ENCODE measurements at regions not wholly inside any gene's neighbourhood (a gene's known extent, or its start where the extent isn't known, plus 50 kb on each side); places are given as distances from the start of the nearest gene placed in this dataset.

DNA sequence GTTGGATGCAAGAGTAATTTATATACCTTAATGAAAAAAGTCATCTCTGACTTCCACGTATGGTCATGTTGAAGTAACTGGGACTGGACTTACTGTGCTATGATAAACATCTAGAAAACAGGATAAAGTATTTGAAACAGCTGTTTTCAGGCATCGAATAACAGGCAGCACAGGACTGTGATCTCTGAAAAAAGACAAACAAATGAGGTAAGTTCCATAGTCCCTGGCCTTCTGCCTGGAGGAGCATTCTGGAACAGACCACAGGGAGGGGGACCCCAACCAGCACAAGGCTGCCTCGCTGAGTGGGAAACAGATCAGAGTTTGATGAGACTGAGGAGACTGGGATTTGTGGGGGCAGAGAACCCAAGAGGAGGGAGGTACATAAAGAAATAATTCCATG, 89.1 kb upstream of the HABP2 start:
- H3K4me1 ChIP-seq (ENCODE audit: control insufficient read depth, insufficient read depth, low read length): no peaks in the 10 kb centered on the region
- no peak overlapping the region for H3K27ac ChIP-seq (ENCODE audit: extremely low read depth, low read depth, low read length)
- TF ChIP-seq, protein P1, sequence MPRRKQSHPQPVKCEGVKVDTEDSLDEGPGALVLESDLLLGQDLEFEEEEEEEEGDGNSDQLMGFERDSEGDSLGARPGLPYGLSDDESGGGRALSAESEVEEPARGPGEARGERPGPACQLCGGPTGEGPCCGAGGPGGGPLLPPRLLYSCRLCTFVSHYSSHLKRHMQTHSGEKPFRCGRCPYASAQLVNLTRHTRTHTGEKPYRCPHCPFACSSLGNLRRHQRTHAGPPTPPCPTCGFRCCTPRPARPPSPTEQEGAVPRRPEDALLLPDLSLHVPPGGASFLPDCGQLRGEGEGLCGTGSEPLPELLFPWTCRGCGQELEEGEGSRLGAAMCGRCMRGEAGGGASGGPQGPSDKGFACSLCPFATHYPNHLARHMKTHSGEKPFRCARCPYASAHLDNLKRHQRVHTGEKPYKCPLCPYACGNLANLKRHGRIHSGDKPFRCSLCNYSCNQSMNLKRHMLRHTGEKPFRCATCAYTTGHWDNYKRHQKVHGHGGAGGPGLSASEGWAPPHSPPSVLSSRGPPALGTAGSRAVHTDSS (tag by site-specific recombination; IDR thresholded peaks at IDR 0.05): no peak
- TF ChIP-seq, protein P2, sequence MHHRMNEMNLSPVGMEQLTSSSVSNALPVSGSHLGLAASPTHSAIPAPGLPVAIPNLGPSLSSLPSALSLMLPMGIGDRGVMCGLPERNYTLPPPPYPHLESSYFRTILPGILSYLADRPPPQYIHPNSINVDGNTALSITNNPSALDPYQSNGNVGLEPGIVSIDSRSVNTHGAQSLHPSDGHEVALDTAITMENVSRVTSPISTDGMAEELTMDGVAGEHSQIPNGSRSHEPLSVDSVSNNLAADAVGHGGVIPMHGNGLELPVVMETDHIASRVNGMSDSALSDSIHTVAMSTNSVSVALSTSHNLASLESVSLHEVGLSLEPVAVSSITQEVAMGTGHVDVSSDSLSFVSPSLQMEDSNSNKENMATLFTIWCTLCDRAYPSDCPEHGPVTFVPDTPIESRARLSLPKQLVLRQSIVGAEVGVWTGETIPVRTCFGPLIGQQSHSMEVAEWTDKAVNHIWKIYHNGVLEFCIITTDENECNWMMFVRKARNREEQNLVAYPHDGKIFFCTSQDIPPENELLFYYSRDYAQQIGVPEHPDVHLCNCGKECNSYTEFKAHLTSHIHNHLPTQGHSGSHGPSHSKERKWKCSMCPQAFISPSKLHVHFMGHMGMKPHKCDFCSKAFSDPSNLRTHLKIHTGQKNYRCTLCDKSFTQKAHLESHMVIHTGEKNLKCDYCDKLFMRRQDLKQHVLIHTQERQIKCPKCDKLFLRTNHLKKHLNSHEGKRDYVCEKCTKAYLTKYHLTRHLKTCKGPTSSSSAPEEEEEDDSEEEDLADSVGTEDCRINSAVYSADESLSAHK (tag by site-specific recombination; IDR thresholded peaks at IDR 0.05): peak; percentile 94
- TF ChIP-seq, protein P3, sequence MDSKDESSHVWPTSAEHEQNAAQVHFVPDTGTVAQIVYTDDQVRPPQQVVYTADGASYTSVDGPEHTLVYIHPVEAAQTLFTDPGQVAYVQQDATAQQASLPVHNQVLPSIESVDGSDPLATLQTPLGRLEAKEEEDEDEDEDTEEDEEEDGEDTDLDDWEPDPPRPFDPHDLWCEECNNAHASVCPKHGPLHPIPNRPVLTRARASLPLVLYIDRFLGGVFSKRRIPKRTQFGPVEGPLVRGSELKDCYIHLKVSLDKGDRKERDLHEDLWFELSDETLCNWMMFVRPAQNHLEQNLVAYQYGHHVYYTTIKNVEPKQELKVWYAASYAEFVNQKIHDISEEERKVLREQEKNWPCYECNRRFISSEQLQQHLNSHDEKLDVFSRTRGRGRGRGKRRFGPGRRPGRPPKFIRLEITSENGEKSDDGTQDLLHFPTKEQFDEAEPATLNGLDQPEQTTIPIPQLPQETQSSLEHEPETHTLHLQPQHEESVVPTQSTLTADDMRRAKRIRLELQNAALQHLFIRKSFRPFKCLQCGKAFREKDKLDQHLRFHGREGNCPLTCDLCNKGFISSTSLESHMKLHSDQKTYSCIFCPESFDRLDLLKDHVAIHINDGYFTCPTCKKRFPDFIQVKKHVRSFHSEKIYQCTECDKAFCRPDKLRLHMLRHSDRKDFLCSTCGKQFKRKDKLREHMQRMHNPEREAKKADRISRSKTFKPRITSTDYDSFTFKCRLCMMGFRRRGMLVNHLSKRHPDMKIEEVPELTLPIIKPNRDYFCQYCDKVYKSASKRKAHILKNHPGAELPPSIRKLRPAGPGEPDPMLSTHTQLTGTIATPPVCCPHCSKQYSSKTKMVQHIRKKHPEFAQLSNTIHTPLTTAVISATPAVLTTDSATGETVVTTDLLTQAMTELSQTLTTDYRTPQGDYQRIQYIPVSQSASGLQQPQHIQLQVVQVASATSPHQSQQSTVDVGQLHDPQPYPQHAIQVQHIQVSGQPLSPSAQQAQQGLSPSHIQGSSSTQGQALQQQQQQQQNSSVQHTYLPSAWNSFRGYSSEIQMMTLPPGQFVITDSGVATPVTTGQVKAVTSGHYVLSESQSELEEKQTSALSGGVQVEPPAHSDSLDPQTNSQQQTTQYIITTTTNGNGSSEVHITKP (tag by site-specific recombination; IDR thresholded peaks at IDR 0.05): peak; percentile 91
- TF ChIP-seq, protein P4, sequence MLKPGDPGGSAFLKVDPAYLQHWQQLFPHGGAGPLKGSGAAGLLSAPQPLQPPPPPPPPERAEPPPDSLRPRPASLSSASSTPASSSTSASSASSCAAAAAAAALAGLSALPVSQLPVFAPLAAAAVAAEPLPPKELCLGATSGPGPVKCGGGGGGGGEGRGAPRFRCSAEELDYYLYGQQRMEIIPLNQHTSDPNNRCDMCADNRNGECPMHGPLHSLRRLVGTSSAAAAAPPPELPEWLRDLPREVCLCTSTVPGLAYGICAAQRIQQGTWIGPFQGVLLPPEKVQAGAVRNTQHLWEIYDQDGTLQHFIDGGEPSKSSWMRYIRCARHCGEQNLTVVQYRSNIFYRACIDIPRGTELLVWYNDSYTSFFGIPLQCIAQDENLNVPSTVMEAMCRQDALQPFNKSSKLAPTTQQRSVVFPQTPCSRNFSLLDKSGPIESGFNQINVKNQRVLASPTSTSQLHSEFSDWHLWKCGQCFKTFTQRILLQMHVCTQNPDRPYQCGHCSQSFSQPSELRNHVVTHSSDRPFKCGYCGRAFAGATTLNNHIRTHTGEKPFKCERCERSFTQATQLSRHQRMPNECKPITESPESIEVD (tag by site-specific recombination; IDR thresholded peaks at IDR 0.05): peak; percentile 67
- no peak overlapping the region for H3K4me3 ChIP-seq (ENCODE audit: low read depth, low read length)
- no peaks in the 10 kb centered on the region for H3K9me3 ChIP-seq (ENCODE audit: control insufficient read depth, insufficient read depth, low read depth, low read length)
- no peaks in the 10 kb centered on the region for H3K36me3 ChIP-seq (ENCODE audit: control insufficient read depth in 2 of 2, insufficient read depth in 1 of 2, low read length in 2 of 2)
- ChIA-PET POLR2A (no interaction called here), CTCF (interaction anchor here (1.5 kb wide), 1 partner anchor 10 kb away, joined by 7 read pairs; no protein-coding TSS in a partner anchor)

DNA sequence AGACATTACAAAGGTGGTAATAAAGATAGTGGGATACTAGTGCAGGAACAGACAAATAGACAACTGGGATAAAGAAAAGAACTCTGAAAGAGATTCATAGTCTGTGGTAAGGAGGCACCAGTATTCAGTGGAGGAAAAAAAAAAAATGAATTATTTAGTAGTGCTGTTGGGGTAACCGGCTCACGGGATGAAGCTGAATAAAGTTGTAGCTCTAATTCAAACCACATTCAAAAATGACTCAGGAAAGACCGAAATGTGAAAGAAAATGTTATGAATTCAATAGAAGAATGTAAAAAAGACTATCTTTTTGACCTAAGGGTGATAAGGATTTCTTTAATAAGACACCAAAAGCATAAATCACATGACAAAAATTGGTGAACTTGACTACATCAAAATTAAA, 83.1 kb upstream of the HABP2 start:
- TF ChIP-seq OVOL3 (tag by site-specific recombination; IDR thresholded peaks at IDR 0.05) (no peak), ZNF514 (tag by site-specific recombination; IDR thresholded peaks at IDR 0.05) (no peak), ZNF626 (tag by site-specific recombination; IDR thresholded peaks at IDR 0.05) (no peak), ZNF426 (tag by site-specific recombination; IDR thresholded peaks at IDR 0.05) (no peak), ZNF658 (tag by site-specific recombination; IDR thresholded peaks at IDR 0.05) (no peak), TCF7L2 (IDR thresholded peaks at IDR 0.05; ENCODE audit: borderline replicate concordance, low read depth, low read length) (no peak), ZNF391 (tag by site-specific recombination; IDR thresholded peaks at IDR 0.05; ENCODE audit: borderline replicate concordance, low read depth) (no peak), SALL2 (tag by site-specific recombination; IDR thresholded peaks at IDR 0.05; ENCODE audit: borderline replicate concordance) (no peak), ZNF266 (tag by site-specific recombination; IDR thresholded peaks at IDR 0.05; ENCODE audit: low read depth) (no peak), YY2 (tag by site-specific recombination; IDR thresholded peaks at IDR 0.05) (no peak), ZNF621 (tag by site-specific recombination; IDR thresholded peaks at IDR 0.05) (no peak), ZNF350 (tag by site-specific recombination; IDR thresholded peaks at IDR 0.05) (no peak), ZNF830 (tag by site-specific recombination; IDR thresholded peaks at IDR 0.05; ENCODE audit: low read depth) (no peak)
- TF ChIP-seq, protein P5, sequence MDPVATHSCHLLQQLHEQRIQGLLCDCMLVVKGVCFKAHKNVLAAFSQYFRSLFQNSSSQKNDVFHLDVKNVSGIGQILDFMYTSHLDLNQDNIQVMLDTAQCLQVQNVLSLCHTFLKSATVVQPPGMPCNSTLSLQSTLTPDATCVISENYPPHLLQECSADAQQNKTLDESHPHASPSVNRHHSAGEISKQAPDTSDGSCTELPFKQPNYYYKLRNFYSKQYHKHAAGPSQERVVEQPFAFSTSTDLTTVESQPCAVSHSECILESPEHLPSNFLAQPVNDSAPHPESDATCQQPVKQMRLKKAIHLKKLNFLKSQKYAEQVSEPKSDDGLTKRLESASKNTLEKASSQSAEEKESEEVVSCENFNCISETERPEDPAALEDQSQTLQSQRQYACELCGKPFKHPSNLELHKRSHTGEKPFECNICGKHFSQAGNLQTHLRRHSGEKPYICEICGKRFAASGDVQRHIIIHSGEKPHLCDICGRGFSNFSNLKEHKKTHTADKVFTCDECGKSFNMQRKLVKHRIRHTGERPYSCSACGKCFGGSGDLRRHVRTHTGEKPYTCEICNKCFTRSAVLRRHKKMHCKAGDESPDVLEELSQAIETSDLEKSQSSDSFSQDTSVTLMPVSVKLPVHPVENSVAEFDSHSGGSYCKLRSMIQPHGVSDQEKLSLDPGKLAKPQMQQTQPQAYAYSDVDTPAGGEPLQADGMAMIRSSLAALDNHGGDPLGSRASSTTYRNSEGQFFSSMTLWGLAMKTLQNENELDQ (tag by site-specific recombination; IDR thresholded peaks at IDR 0.05; ENCODE audit: low read depth): no peak
- POLR2A ChIA-PET: no interaction called here
- H3K4me3 ChIP-seq (ENCODE audit: low read depth, low read length): no peak overlapping the region
- no peaks in the 10 kb centered on the region for H3K36me3 ChIP-seq (ENCODE audit: control insufficient read depth in 2 of 2, insufficient read depth in 1 of 2, low read length in 2 of 2)
- H3K4me1 ChIP-seq (ENCODE audit: control insufficient read depth, insufficient read depth, low read length): no peaks in the 10 kb centered on the region; the same call in 1 of the 2 replicates
- H3K27ac ChIP-seq (ENCODE audit: extremely low read depth, low read depth, low read length): no peak overlapping the region
- CTCF ChIA-PET: interaction anchor here (0.8 to 1.7 kb wide), 2 partner anchors 15 to 185 kb away, joined by 3 to 4 read pairs; no protein-coding TSS in a partner anchor
- H3K9me3 ChIP-seq (ENCODE audit: control insufficient read depth, insufficient read depth, low read depth, low read length): no peaks in the 10 kb centered on the region

Measured in HEK293 (cell line).